A549 (cell line): ENCODE measurements at regions not wholly inside any gene's neighbourhood (a gene's known extent, or its start where the extent isn't known, plus 50 kb on each side); places are given as distances from the start of the nearest gene placed in this dataset.
A peak's percentile ranks its signal among the peaks of the same experiment; 100 is the strongest.

Experiments
- ATAC-seq, 2 experiments: fragments of 200-7000 bp in 1 of 2; fragments of >200 bp in 1 of 2; cut with Nextera tagmentation in 1 of 2; cut with Tn5 transposase in 1 of 2; 3 replicates each; pipeline versions ENCODE4 v1.8.0 to v1.9.1; 2018 to 2020; ENCODE audit warnings: mild to moderate bottlenecking in 1 of 2, moderate library complexity in 1 of 2
- CTCF ChIA-PET: fragments of 300-600 bp; sonication (Branson Sonifier 250); formaldehyde crosslinking; extraction: SDS; loops from one replicate; lab custom pipeline; 2021; ENCODE audit warnings: antibody characterized with exemption, inconsistent platforms; lab: Yijun Ruan, JAX
- POLR2A ChIA-PET: fragments of 350-600 bp; formaldehyde crosslinking; extraction: SDS; loops from one replicate; lab custom pipeline; 2021; ENCODE audit warnings: antibody characterized with exemption, inconsistent platforms; lab: Yijun Ruan, JAX
- DNase-seq, 2 experiments: peaks; one replicate each; pipeline versions ENCODE4 v3.0.0 to v3.0.0-alpha.2; 2011 to 2016; ENCODE audit warnings: low read depth in 1 of 2, low spot score in 1 of 2
- FAIRE-seq: peaks from 2 replicates; lab custom pipeline; 2011; peaks lifted over from hg19 to GRCh38; lab: Jason Lieb, UNC
- H3K27ac ChIP-seq, 2 experiments: fragments of >200 bp; sonication (Bioruptor Twin); formaldehyde crosslinking; 3 replicates each; pipeline ENCODE4 v1.5.1; 2016 to 2017
- H3K4me1 ChIP-seq: fragments of >200 bp; sonication (Bioruptor Twin); formaldehyde crosslinking; 3 replicates; pipeline ENCODE4 v1.6.1; 2016
- H3K4me2 ChIP-seq: fragments of >200 bp; sonication (Bioruptor Twin); formaldehyde crosslinking; 3 replicates; pipeline ENCODE4 v1.6.1; 2016
- H3K4me3 ChIP-seq: fragments of >200 bp; sonication (Bioruptor Twin); formaldehyde crosslinking; 3 replicates; pipeline ENCODE4 v1.5.1; 2016
- H3K9me3 ChIP-seq: fragments of >200 bp; sonication (Bioruptor Twin); formaldehyde crosslinking; 3 replicates; pipeline ENCODE4 v1.6.1; 2016
- BHLHE40 ChIP-seq: IDR thresholded peaks from 2 replicates; pipeline ENCODE4 v1.6.1; 2012; ENCODE audit warnings: low read depth, low read length, inconsistent platforms
- CBX2 ChIP-seq: fragments of 200-600 bp; sonication (generic); IDR thresholded peaks from 2 replicates; pipeline ENCODE4 v1.6.1; 2016; ENCODE audit warnings: low read depth, mild to moderate bottlenecking, borderline replicate concordance
- CEBPB ChIP-seq, 2 experiments: fragments of >200 bp in 1 of 2; sonication (Bioruptor Twin) in 1 of 2; formaldehyde crosslinking in 1 of 2; IDR thresholded peaks; 2 replicates each; pipeline ENCODE4 v1.6.1; 2012 to 2016
- CHD4 ChIP-seq: fragments of 200-600 bp; sonication (generic); IDR thresholded peaks from 2 replicates; pipeline ENCODE4 v1.6.1; 2016; ENCODE audit warnings: antibody characterized with exemption, mild to moderate bottlenecking, borderline replicate concordance
- CTCF ChIP-seq: fragments of >200 bp; sonication (Bioruptor Twin); formaldehyde crosslinking; IDR thresholded peaks from 3 replicates; pipeline ENCODE4 v1.5.1; 2016
- FOXS1 ChIP-seq: fragments of 250-450 bp; sonication (Bioruptor Pico); IDR thresholded peaks from 2 replicates; pipeline ENCODE4 v1.5.0; 2020; ENCODE audit warnings: mild to moderate bottlenecking, moderate library complexity
- HDAC2 ChIP-seq: fragments of 200-600 bp; sonication (generic); IDR thresholded peaks from 2 replicates; pipeline ENCODE4 v1.6.1; 2016
- HOXB5 ChIP-seq: fragments of 250-450 bp; sonication (Bioruptor Pico); IDR thresholded peaks from 2 replicates; pipeline ENCODE4 v1.5.0; 2020; ENCODE audit warnings: mild to moderate bottlenecking, moderate library complexity
- JUN ChIP-seq, 2 experiments: fragments of >200 bp; sonication (Bioruptor Twin); formaldehyde crosslinking; IDR thresholded peaks; 2 replicates in 1 of 2; 3 replicates in 1 of 2; pipeline ENCODE4 v1.6.1; 2016 to 2017
- MAZ ChIP-seq: fragments of 150-350 bp; IDR thresholded peaks from 2 replicates; pipeline ENCODE4 v1.6.1; 2014; ENCODE audit warnings: antibody characterized with exemption, low read depth, low read length, borderline replicate concordance
- NFE2L2 ChIP-seq: fragments of 150-350 bp; conservative IDR thresholded peaks from 2 replicates; pipeline ENCODE4 v1.6.1; 2014; ENCODE audit warnings: low read length
- NPAS2 ChIP-seq: fragments of 250-450 bp; sonication (Bioruptor Pico); IDR thresholded peaks from 2 replicates; pipeline ENCODE4 v1.8.0; 2022; ENCODE audit warnings: mild to moderate bottlenecking, moderate library complexity, borderline replicate concordance
- PHF8 ChIP-seq: fragments of 200-600 bp; sonication (generic); IDR thresholded peaks from 2 replicates; pipeline ENCODE4 v1.6.1; 2016; ENCODE audit warnings: low read depth, mild to moderate bottlenecking, antibody characterized with exemption, moderate library complexity, borderline replicate concordance
- POLR2A ChIP-seq: IDR thresholded peaks from 2 replicates; pipeline ENCODE4 v1.6.1; 2012; ENCODE audit warnings: mild to moderate bottlenecking, low read length
- RCOR1 ChIP-seq: fragments of 150-350 bp; IDR thresholded peaks from 2 replicates; pipeline ENCODE4 v1.6.1; 2014; ENCODE audit warnings: antibody characterized with exemption, low read length, low read depth
- TFCP2L1 ChIP-seq: fragments of 250-450 bp; sonication (Bioruptor Pico); IDR thresholded peaks from 2 replicates; pipeline ENCODE4 v1.5.0; 2021; ENCODE audit warnings: mild to moderate bottlenecking
- USF2 ChIP-seq: fragments of 450-650 bp; IDR thresholded peaks from 2 replicates; pipeline ENCODE4 v1.6.1; 2014; ENCODE audit warnings: antibody characterized with exemption
- ZNF302 ChIP-seq: fragments of 250-450 bp; sonication (Bioruptor Pico); IDR thresholded peaks from 2 replicates; pipeline ENCODE4 v1.9.0; 2021; ENCODE audit warnings: inconsistent platforms, mild to moderate bottlenecking, moderate library complexity
- ZSCAN20 ChIP-seq: fragments of 250-450 bp; sonication (Bioruptor Pico); IDR thresholded peaks from 2 replicates; pipeline ENCODE4 v1.8.0; 2022; ENCODE audit warnings: mild to moderate bottlenecking, moderate library complexity
- WGBS: methylation state at CpG from one replicate; pipeline ENCODE4 v1.1.6; 2017; ENCODE audit errors: missing lambda C conversion rate; 5-methylcytosine and 5-hydroxymethylcytosine counted together
- TF ChIP-seq, protein P1 (sequence below): fragments of 250-450 bp; sonication (Bioruptor Pico); IDR thresholded peaks from 2 replicates; pipeline ENCODE4 v1.5.0; 2021; ENCODE audit warnings: mild to moderate bottlenecking, moderate library complexity, borderline replicate concordance
- TF ChIP-seq, protein P2 (sequence below): fragments of 250-450 bp; sonication (Bioruptor Pico); IDR thresholded peaks from 2 replicates; pipeline ENCODE4 v1.5.0; 2020; ENCODE audit warnings: low read depth, mild to moderate bottlenecking, moderate library complexity

DNA sequence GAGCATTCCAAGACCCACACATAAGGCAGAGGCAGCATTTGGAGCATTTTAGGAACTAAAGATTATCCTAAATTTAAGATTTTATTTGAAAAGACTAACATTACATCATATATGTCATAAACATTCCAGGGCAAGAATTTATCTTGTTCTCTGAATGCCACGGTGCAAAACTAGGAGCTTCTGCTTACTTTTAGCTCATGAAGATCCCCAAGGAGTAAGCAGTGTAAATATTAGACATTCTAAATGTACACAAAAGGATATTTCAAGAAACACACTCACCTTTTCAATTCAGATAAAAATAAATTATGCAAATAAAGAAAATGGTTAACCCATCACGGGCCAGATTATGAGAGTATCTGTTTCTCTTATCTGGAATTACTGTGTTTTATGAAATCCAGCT lies 101.7 kb upstream of the ETAA1 start (continued):
- TF ChIP-seq NFE2L2 (no peak), BHLHE40 (no peak), HOXB5 (CRISPR knock-in tag) (no peak), TFCP2L1 (CRISPR knock-in tag) (no peak), POLR2A (no peak), CHD4 (no peak), MAZ (no peak), PHF8 (no peak)

DNA sequence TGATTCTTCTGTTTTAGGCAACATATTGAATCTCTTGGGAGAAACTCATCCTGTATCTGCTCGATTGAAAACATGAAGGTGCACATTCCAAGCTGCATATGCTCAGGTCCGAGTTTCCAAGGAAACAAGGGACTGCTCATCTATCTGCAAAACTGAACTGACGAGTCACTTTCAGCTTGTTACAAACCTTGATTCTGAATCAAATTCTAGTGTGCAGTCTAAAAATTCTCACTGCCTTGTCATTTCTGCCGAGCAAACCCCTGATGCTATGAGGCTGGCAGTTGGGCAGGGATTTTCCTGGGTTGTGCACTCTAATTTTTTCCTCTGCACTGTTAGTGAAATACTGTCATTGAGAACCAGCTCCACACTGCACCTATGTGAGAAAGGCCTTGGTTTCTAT lies 101.3 kb upstream of the ETAA1 start:
- no peak for FAIRE-seq
- H3K9me3 ChIP-seq: no peaks in the 10 kb centered on the region
- peak; percentile 50 to 59; a peak in 3 of 6 replicates for ATAC-seq
- peaks cover 14% of the 10 kb centered on the region for H3K4me1 ChIP-seq
- peak overlapping the region; percentile 15 for H3K4me2 ChIP-seq
- peak overlapping the region in 1 of 2 experiments; percentile 7; a peak in 1 of 6 replicates for H3K27ac ChIP-seq
- ChIA-PET POLR2A (no interaction called here), CTCF (interaction anchor here (0.9 kb wide), 1 partner anchor 42 kb away, joined by 3 read pairs; no protein-coding TSS in a partner anchor)
- no peak for DNase-seq
- no peak overlapping the region for H3K4me3 ChIP-seq
- 22% methylated on average over 4 of the region's 4 CpGs for WGBS
- no peak for TF ChIP-seq JUN (IDR thresholded peaks at IDR 0.05)
- TF ChIP-seq NFE2L2: no peak
- TF ChIP-seq, protein P1, sequence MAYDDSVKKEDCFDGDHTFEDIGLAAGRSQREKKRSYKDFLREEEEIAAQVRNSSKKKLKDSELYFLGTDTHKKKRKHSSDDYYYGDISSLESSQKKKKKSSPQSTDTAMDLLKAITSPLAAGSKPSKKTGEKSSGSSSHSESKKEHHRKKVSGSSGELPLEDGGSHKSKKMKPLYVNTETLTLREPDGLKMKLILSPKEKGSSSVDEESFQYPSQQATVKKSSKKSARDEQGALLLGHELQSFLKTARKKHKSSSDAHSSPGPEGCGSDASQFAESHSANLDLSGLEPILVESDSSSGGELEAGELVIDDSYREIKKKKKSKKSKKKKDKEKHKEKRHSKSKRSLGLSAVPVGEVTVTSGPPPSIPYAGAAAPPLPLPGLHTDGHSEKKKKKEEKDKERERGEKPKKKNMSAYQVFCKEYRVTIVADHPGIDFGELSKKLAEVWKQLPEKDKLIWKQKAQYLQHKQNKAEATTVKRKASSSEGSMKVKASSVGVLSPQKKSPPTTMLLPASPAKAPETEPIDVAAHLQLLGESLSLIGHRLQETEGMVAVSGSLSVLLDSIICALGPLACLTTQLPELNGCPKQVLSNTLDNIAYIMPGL (CRISPR knock-in tag): no peak
- no peak for TF ChIP-seq HDAC2
- TF ChIP-seq RCOR1: no peak
- no peak for TF ChIP-seq ZNF302 (CRISPR knock-in tag)
- no peak for TF ChIP-seq FOXS1 (CRISPR knock-in tag)
- TF ChIP-seq HOXB5 (CRISPR knock-in tag): no peak
- TF ChIP-seq CEBPB (IDR thresholded peaks at IDR 0.05): no peak
- TF ChIP-seq USF2: no peak
- no peak for TF ChIP-seq ZSCAN20
- TF ChIP-seq, protein P2, sequence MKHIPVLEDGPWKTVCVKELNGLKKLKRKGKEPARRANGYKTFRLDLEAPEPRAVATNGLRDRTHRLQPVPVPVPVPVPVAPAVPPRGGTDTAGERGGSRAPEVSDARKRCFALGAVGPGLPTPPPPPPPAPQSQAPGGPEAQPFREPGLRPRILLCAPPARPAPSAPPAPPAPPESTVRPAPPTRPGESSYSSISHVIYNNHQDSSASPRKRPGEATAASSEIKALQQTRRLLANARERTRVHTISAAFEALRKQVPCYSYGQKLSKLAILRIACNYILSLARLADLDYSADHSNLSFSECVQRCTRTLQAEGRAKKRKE (CRISPR knock-in tag): no peak
- TF ChIP-seq CTCF: no peak
- TF ChIP-seq CBX2: no peak
- TF ChIP-seq NPAS2 (CRISPR knock-in tag): no peak
